GM18505 (cell line): ENCODE measurements at regions not wholly inside any gene's neighbourhood (a gene's known extent, or its start where the extent isn't known, plus 50 kb on each side); places are given as distances from the start of the nearest gene placed in this dataset.
"Not testable (repeated sequence)": the region's sequence is repeated elsewhere in the genome, so short reads cannot be mapped to it uniquely, and the experiment has no call there.

Experiments
- ATAC-seq: cut with Tn5 transposase; IDR thresholded peaks from one replicate; pipeline ENCODE4 v1.9.1; 2021; ENCODE audit not compliant: unreplicated experiment
- POLR2A ChIP-seq: IDR thresholded peaks from 4 replicates; pipeline ENCODE4 v1.6.1; 2011; ENCODE audit warnings: borderline replicate concordance; ENCODE audit not compliant: insufficient read depth, insufficient read length; ENCODE audit errors: extremely low read depth

DNA sequence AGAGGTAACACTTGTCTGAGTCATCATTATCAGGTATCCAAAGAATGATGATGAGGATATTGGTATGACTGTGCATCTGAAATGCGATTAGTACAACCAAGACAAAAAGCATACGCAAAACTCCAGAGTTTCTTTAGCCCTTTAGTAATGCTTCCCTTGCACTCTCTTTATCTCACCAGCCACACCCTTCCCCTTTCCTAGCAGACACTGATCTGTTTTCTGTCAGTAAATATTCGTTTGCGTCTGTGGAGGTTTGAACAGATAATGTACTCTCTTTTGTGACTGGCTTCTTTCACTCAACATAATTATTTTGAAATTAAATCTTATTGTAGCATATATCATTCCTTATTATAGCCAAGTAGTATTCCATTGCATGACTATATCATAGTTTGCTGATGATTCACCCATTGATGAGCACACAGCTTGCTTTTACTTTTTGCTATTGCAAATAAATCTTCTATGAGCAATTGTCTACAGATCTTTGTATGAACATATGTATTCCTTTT, 775.7 kb downstream of the SLC6A15 start:
- TF ChIP-seq POLR2A: no peak
- no peak for ATAC-seq

DNA sequence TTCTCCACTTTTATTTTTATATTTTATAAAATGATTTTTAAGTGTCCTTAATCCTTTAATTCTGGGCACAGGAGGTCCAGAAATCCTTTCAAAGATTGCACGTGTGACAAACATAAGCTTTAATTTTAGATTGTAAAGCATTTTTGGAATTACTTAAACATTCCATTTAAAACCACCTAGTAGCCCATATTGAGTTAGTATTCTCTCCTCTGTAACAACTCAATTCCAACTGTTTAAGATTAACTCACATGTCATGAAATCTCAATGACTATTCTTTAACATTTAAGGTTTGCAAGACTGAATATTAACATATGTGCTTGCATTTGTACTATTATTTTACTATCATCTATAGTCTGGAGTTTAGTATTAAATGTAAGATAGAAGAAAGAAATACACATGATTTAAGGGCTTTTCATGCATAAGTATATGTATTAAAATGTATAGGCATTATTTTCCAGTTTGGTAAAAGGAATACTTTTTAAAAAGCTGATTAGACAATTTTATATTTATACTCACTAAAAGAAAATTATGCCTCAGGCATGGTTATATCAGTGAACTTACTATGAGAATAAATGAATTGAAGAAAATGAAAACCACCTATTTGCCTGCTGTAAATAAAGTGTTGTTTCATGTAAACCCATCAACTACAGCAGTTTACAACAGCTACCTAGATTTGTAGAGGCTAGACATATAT, 776.9 kb downstream of the SLC6A15 start:
- ATAC-seq: no peak
- no peak for TF ChIP-seq POLR2A

DNA sequence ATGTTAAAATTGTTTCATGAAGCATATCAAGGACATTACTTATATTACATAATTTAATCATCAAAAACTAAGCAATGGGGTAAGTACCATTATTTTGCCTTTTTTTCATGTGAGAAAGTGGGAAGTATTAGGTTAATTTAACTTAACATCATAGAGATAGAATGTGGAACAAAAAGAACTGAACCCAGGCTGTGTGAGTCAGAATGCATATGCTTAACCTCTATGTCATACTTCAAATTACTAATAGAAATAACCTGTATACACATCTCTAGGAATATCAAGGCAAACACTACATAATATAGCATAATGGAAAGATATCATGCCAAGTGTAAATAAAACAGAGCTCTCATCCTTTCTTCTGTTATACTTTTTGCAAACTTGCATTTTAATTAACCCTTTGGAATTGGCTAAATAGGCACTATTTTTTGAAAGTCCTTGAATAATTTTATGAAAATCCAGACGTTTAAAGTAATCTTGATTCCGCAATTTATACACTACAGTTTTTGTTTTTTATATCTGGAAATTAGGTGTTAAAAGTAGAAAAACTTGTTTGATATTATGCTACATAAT, 777.7 kb downstream of the SLC6A15 start:
- no peak for ATAC-seq
- no peak for TF ChIP-seq POLR2A

GRCh38 chr12:84131076-84131475, 781.5 kb downstream of the SLC6A15 start:
- no peak for TF ChIP-seq POLR2A
- no peak for ATAC-seq

- ATAC-seq: no peak
Measured at GRCh38 chr12:84128117-84128991, 784.2 kb downstream of the SLC6A15 start.

GRCh38 chr12:84124211-84124610, 788.4 kb downstream of the SLC6A15 start:
- no peak for TF ChIP-seq POLR2A
- no peak for ATAC-seq

More at GRCh38 chr12:84128117-84128991, 784.2 kb downstream of the SLC6A15 start:
- TF ChIP-seq POLR2A: no peak

GRCh38 chr12:84117190-84117589, 795.4 kb downstream of the SLC6A15 start:
- no peak for TF ChIP-seq POLR2A
- no peak for ATAC-seq

GRCh38 chr12:84113666-84114065, 798.9 kb downstream of the SLC6A15 start:
- no peak for ATAC-seq
- no peak for TF ChIP-seq POLR2A

GRCh38 chr12:84103886-84104285, 808.7 kb downstream of the SLC6A15 start:
- ATAC-seq: not testable (repeated sequence)

DNA sequence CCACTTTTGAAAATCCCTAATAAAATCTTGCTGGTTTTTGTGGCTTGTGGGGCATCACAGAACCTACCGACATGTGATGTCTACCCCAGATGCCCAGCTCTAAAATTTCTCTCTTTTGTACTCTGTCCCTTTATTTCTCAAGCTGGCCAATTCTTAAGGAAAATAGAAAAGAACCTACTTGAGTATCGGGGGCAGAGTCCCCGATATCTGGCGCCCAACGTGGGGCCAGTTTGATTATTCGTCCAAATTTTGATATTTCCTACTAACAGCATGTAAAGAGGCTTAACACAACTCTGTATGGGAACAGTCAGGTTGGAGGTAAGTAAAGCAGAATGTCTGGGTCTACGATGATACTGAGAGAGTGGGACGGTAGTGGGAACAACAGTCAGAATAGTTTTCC, 810.6 kb downstream of the SLC6A15 start:
- ATAC-seq: not testable (repeated sequence)

- ATAC-seq: not testable (repeated sequence)
Measured at GRCh38 chr12:84099591-84099990, 813.0 kb downstream of the SLC6A15 start.

DNA sequence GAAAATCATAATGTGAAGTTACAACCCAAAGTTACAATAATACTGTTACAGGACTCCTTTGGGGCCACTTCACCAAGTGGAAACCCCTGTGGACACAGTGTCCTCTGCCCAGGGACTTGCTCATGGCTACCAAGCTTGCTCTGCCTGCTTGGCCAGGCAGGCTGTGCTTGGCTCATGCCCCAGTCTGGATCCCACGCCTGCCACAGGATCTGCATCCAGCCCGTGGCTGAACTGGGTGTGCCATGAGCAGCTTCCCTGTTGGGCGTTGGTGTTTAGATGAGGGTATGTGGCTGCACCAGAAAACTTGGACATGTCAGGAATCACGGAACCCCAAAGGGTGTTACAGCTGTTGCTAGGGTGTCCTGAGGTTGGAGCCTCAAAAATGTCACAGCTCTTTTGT, 820.9 kb downstream of the SLC6A15 start:
- TF ChIP-seq POLR2A: no peak
- ATAC-seq: no peak

GRCh38 chr12:84089356-84089755, 823.2 kb downstream of the SLC6A15 start:
- no peak for TF ChIP-seq POLR2A
- no peak for ATAC-seq

DNA sequence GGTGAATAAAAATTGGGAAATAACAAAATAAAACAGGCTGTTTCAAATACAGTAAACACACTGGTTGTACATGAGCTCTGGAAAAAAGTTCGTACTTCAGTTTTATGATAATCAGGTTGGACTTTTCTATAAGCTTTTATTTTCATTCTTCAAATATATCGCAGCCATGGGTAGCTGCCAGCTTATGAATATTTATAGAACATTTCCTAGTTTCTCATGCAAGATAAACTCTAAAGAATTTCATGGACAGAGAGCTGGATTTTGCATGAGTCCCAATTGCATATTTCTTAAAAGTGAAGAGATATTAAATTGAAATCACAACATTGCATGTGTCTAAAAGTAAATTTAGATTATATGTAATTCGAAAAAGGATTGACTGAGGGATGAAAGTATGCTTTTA, 827.6 kb downstream of the SLC6A15 start:
- ATAC-seq: no peak
- TF ChIP-seq POLR2A: no peak
